NT2/D1 (cell line): ENCODE measurements at regions not wholly inside any gene's neighbourhood (a gene's known extent, or its start where the extent isn't known, plus 50 kb on each side); places are given as distances from the start of the nearest gene placed in this dataset.
"Not testable (repeated sequence)": the region's sequence is repeated elsewhere in the genome, so short reads cannot be mapped to it uniquely, and the experiment has no call there.

Source experiments
- DNase-seq: peaks from one replicate; pipeline ENCODE4 v3.0.0-alpha.2; 2011; ENCODE audit warnings: low read depth, low spot score
- H3K27me3 ChIP-seq: 2 replicates; pipeline ENCODE4 v1.6.0; 2011; ENCODE audit warnings: mild to moderate bottlenecking; ENCODE audit not compliant: insufficient read length, insufficient read depth
- H3K36me3 ChIP-seq: 2 replicates; pipeline ENCODE4 v1.6.1; 2011; ENCODE audit warnings: mild to moderate bottlenecking, low read length, mixed read lengths; ENCODE audit not compliant: insufficient read depth, insufficient read length
- H3K4me1 ChIP-seq: 2 replicates; pipeline ENCODE4 v1.5.1; 2011; ENCODE audit not compliant: insufficient read depth, insufficient read length
- H3K4me3 ChIP-seq: 2 replicates; pipeline ENCODE4 v1.5.1; 2011; ENCODE audit warnings: low read depth; ENCODE audit not compliant: insufficient read length
- H3K9ac ChIP-seq: 2 replicates; pipeline ENCODE4 v1.6.0; 2011; ENCODE audit warnings: low read depth; ENCODE audit not compliant: insufficient read length
- H3K9me3 ChIP-seq: 2 replicates; pipeline ENCODE4 v1.5.1; 2011; ENCODE audit warnings: mild to moderate bottlenecking, low read length; ENCODE audit not compliant: insufficient read depth
- SUZ12 ChIP-seq: IDR thresholded peaks from 2 replicates; pipeline ENCODE4 v1.6.1; 2011; ENCODE audit not compliant: insufficient read length, insufficient read depth; ENCODE audit errors: extremely low read depth
- YY1 ChIP-seq: IDR thresholded peaks from 2 replicates; pipeline ENCODE4 v1.6.1; 2011; ENCODE audit not compliant: insufficient read length, insufficient read depth
- ZNF274 ChIP-seq: IDR thresholded peaks from 2 replicates; pipeline ENCODE4 v1.6.1; 2011; ENCODE audit warnings: mild to moderate bottlenecking, low read depth, low read length

DNA sequence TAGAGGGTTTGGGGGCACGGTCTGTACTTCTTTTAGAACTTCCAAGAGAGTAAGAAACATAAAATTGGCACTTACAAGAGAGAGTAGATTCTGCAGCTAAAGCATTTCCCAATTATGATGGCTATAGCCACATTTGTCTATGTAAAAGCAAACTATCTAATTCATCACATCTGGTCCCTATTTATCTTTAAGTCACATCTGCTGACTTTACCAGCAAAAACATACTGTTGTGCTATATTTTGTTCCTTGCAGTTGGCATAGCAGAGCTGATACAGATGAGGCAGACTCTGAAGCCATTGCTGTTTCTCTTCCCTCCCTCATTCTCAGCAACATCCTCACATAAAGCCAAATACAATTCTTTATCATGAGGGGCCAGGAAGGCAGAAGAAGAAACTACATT lies 1533.5 kb upstream of the RAG2 start:
- Histone ChIP-seq H3K9ac (no peak overlapping the region), H3K27me3 (no peaks in the 10 kb centered on the region), H3K36me3 (no peaks in the 10 kb centered on the region), H3K9me3 (no peaks in the 10 kb centered on the region), H3K4me3 (no peak overlapping the region), H3K4me1 (no peaks in the 10 kb centered on the region)
- DNase-seq: no peak
- TF ChIP-seq YY1: no peak
- TF ChIP-seq ZNF274: no peak
- TF ChIP-seq SUZ12: no peak

DNA sequence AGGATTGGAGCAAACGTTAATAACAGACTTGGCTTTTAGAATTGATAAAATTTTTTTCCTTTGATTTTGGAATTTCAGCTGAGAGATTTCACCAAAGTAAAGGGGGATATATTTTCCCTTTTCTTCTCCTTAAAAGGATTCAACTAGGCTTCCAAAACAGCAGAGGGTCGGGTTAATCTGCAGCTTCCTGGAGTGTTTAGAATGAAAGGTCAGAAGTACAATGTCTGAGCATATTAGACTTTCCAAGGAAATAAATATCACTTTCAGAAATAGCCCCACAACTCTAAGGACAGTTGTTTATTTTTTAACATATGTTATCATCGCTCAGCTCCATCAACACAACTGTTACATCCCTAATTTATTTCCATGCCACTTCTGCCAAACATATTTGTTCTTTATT lies 1532.9 kb upstream of the RAG2 start:
- H3K4me1 ChIP-seq: no peaks in the 10 kb centered on the region
- no peak overlapping the region for H3K4me3 ChIP-seq
- no peak for DNase-seq
- TF ChIP-seq YY1: no peak
- TF ChIP-seq SUZ12: no peak
- TF ChIP-seq ZNF274: no peak
- no peak overlapping the region for H3K9ac ChIP-seq
- no peaks in the 10 kb centered on the region for H3K27me3 ChIP-seq
- no peaks in the 10 kb centered on the region for H3K36me3 ChIP-seq
- no peaks in the 10 kb centered on the region for H3K9me3 ChIP-seq

DNA sequence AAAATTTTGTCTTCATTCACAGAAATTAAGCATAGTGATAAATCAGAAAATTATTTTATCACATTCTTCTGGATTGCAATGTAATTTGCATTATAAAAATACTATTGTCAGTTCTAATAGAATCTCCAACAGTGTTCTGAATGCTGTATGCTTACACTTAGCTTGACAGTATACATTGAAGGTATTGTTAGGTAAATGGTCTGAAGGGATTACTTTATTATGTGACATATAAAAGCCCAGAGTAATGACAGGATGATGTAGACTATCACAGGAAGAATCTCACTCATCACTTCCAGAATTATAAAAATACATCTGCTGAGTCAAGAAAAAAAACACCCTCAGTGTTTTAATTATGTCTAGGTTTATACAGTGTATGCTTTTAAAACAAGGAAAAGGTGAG lies 1532.5 kb upstream of the RAG2 start:
- Histone ChIP-seq H3K4me1 (no peaks in the 10 kb centered on the region), H3K27me3 (no peaks in the 10 kb centered on the region), H3K9me3 (no peaks in the 10 kb centered on the region), H3K36me3 (no peaks in the 10 kb centered on the region), H3K4me3 (no peak overlapping the region), H3K9ac (no peak overlapping the region)
- DNase-seq: no peak
- TF ChIP-seq ZNF274: no peak
- TF ChIP-seq SUZ12: no peak
- no peak for TF ChIP-seq YY1

DNA sequence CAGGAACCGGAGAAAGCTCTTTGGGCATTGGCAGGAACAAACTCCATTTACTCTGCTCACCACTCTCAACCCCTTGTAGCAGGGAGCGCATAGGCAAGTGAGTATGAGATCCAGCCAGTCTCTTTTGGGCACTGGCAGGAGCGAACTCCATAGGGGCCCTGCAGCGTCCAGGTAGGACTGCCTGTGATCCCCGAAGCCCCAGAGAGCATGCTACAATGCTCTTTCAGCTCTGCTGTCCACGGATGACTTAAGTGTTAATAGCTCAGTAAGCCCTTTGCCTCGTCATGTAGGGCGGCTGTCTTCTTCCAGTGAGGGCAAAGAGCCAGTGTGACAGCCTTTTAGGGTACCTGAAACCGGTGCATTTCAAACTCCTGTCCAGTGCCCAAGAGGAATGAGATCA lies 1525.6 kb upstream of the RAG2 start:
- TF ChIP-seq YY1: no peak
- TF ChIP-seq ZNF274: no peak
- TF ChIP-seq SUZ12: no peak
- H3K4me3 ChIP-seq: no peak overlapping the region
- no peak overlapping the region for H3K9ac ChIP-seq
- no peaks in the 10 kb centered on the region for H3K36me3 ChIP-seq
- DNase-seq: no peak
- no peaks in the 10 kb centered on the region for H3K9me3 ChIP-seq
- H3K27me3 ChIP-seq: no peaks in the 10 kb centered on the region
- H3K4me1 ChIP-seq: no peaks in the 10 kb centered on the region

DNA sequence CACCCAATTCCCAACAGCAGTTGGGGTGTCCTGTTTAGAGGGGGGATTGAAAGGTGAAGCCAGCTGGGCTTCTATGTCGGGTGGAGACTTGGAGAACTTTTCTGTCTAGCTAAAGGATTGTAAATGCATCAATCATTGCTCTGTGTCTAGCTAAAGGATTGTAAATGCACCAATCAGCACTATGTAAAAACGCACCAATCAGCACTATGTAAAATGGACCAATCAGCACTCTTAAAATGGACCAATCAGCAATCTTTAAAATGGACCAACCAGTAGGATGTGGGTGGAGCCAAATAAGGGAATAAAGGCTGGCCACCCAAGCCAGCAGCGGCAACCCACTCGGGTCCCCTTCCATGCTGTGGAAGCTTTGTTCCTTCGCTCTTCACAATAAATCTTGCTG lies 1518.6 kb upstream of the RAG2 start:
- H3K9ac ChIP-seq, H3K4me1 ChIP-seq, H3K36me3 ChIP-seq, H3K27me3 ChIP-seq, H3K4me3 ChIP-seq, DNase-seq: not testable (repeated sequence)
- H3K9me3 ChIP-seq: peaks cover 24% of the 10 kb centered on the region; the same call in 1 of the 2 replicates

DNA sequence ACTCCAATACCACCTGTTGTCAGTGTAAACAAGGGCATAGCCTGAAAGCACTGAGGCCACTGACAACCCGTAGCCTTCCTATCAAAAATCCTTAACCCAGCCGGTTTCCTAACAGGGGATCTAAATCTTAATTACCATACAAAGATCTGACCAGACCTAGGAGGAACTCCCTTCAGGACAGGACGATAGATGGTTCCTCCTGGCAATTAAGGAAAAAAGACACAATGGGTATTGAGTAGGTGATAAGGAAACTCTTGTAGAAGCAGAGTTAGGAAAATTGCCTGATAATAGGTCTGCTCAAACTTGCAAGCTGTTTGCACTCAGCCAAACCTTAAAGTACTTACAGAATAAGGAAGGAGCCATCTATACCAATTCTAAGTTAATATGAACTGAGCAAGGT lies 1517.3 kb upstream of the RAG2 start:
- H3K4me1 ChIP-seq, H3K9ac ChIP-seq, H3K4me3 ChIP-seq, H3K36me3 ChIP-seq, DNase-seq, H3K27me3 ChIP-seq: not testable (repeated sequence)
- H3K9me3 ChIP-seq: peaks cover 35% of the 10 kb centered on the region; the same call in 1 of the 2 replicates

DNA sequence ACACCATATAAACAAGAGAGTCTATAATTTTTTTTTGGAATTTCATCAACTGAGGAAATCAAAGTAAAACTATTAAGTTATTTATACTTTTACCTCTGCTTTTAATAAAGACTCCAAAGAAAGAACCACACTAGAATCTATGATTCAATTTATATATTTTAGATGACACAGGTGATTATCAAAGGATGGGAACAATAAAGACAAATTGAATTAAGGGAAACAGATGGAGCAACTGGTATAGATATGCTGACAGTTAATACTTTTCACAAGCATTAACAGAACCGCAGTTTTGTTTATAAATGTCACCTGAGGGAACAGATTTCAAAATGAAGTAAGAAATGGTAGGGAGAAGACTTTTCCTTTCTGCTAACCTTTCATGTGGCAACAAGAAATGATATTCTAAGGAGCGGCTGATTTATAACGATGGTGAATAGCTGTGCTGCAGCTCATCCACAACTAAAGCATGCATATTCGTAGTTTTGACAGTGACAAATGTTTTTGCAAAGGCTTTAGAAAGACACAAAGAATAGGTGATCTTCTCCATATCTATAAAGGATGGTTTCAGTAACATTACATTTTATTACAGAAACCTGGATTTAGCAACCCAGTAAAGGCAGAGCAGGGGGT lies 1502.9 kb upstream of the RAG2 start:
- no peak overlapping the region for H3K9ac ChIP-seq
- peaks cover 10% of the 10 kb centered on the region; the same call in 1 of the 2 replicates for H3K9me3 ChIP-seq
- no peak for TF ChIP-seq ZNF274
- TF ChIP-seq YY1: no peak
- no peak for TF ChIP-seq SUZ12
- DNase-seq: no peak
- H3K4me3 ChIP-seq: no peak overlapping the region
- H3K36me3 ChIP-seq: no peaks in the 10 kb centered on the region
- no peaks in the 10 kb centered on the region for H3K27me3 ChIP-seq
- no peaks in the 10 kb centered on the region for H3K4me1 ChIP-seq

DNA sequence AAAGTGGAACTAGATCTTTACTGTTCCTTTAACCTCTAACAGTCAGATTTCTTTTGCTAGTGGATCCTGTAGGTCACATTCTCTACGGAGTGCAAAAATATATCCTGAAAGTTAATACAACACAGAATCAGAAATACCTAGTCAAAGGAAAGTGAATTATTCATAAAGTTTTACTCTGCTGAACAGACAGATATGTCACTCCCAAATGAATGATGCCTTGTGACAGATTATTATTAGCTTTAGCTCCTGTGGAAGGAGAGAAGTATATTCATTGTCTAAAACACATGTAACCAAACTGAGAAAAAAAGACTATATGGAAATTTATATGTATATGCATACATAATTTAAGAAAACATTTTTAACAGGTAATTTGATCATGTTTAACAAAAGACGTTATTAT lies 1497.2 kb upstream of the RAG2 start:
- H3K4me3 ChIP-seq: no peak overlapping the region
- DNase-seq: no peak
- no peak overlapping the region for H3K9ac ChIP-seq
- no peaks in the 10 kb centered on the region for H3K27me3 ChIP-seq
- no peaks in the 10 kb centered on the region for H3K4me1 ChIP-seq
- no peaks in the 10 kb centered on the region for H3K36me3 ChIP-seq
- TF ChIP-seq ZNF274 (no peak), SUZ12 (no peak), YY1 (no peak)
- H3K9me3 ChIP-seq: peaks cover 18% of the 10 kb centered on the region
